ENCODE measurements at regions not wholly inside any gene's neighbourhood (a gene's known extent, or its start where the extent isn't known, plus 50 kb on each side); places are given as distances from the start of the nearest gene placed in this dataset.

DNA sequence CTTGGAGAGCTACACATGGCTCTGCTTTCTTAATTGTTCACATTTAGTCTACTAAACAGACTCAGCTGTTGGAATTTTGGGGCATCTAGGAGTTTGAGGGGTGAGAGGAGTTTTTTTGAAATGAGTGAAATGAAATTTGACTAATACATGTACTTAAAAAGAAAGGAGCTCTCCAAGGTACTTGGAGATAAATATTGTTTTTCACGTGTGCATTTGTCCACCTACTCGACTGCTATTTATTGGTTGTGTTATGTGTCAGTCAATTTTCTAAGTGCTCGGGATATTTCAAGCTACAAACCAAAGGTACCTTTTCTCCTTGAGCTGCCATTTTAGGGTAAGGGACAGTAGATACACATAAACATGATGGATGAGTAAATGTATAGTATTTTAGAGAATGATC is 697.0 kb downstream of the LIG4 start:
- TF ChIP-seq, protein P1, sequence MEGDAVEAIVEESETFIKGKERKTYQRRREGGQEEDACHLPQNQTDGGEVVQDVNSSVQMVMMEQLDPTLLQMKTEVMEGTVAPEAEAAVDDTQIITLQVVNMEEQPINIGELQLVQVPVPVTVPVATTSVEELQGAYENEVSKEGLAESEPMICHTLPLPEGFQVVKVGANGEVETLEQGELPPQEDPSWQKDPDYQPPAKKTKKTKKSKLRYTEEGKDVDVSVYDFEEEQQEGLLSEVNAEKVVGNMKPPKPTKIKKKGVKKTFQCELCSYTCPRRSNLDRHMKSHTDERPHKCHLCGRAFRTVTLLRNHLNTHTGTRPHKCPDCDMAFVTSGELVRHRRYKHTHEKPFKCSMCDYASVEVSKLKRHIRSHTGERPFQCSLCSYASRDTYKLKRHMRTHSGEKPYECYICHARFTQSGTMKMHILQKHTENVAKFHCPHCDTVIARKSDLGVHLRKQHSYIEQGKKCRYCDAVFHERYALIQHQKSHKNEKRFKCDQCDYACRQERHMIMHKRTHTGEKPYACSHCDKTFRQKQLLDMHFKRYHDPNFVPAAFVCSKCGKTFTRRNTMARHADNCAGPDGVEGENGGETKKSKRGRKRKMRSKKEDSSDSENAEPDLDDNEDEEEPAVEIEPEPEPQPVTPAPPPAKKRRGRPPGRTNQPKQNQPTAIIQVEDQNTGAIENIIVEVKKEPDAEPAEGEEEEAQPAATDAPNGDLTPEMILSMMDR (conservative IDR thresholded peaks at IDR 0.05), result no peak
- no peak for TF ChIP-seq ZFX (IDR thresholded peaks at IDR 0.05)

Measured in C4-2B (cell line).